ENCODE measurements at regions not wholly inside any gene's neighbourhood (a gene's known extent, or its start where the extent isn't known, plus 50 kb on each side); places are given as distances from the start of the nearest gene placed in this dataset.

DNA sequence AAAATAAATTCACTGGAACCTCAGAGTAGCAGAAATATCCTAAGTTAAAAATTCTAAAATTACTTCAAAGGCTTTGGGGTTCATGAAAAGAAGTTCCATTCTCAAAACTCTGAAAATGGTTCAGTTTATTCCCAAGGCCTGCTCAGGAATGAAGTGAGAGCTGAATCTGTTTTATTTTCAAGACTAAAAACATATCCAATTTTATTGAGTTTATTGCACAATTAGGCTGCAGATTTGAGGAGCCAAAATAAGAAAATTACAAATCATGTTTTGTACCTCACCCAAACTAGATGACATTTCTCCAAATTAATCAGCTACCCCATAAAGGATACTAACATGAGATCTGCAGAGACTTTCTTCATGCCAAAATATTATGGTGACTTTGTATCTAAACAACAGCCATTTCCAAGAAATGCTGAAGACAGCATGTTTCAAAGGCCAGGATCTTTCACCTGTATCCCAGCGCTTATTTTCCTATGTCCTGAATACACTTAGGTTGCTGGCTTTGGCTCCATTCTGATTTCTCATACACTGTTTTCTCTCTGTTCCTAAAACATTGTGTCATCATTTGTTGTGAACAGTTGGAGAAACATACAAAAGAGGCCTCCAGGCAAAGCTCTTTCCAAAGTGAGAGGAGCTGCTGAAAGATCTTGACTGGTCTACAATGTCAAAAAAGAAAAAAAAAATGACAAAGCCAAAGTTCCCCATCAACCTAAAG is 85.7 kb upstream of the F13A1 start:
- DNase-seq (ENCODE audit: low read depth in 1 of 2, low spot score in 1 of 2): no peak
- TF ChIP-seq SPI1 (IDR thresholded peaks at IDR 0.05; ENCODE audit: borderline replicate concordance, low read depth): no peak
- no peak for TF ChIP-seq POLR2AphosphoS5 (IDR thresholded peaks at IDR 0.05; ENCODE audit: low read depth)
- TF ChIP-seq, protein P1, sequence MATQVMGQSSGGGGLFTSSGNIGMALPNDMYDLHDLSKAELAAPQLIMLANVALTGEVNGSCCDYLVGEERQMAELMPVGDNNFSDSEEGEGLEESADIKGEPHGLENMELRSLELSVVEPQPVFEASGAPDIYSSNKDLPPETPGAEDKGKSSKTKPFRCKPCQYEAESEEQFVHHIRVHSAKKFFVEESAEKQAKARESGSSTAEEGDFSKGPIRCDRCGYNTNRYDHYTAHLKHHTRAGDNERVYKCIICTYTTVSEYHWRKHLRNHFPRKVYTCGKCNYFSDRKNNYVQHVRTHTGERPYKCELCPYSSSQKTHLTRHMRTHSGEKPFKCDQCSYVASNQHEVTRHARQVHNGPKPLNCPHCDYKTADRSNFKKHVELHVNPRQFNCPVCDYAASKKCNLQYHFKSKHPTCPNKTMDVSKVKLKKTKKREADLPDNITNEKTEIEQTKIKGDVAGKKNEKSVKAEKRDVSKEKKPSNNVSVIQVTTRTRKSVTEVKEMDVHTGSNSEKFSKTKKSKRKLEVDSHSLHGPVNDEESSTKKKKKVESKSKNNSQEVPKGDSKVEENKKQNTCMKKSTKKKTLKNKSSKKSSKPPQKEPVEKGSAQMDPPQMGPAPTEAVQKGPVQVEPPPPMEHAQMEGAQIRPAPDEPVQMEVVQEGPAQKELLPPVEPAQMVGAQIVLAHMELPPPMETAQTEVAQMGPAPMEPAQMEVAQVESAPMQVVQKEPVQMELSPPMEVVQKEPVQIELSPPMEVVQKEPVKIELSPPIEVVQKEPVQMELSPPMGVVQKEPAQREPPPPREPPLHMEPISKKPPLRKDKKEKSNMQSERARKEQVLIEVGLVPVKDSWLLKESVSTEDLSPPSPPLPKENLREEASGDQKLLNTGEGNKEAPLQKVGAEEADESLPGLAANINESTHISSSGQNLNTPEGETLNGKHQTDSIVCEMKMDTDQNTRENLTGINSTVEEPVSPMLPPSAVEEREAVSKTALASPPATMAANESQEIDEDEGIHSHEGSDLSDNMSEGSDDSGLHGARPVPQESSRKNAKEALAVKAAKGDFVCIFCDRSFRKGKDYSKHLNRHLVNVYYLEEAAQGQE (IDR thresholded peaks at IDR 0.05; ENCODE audit: insufficient replicate concordance, low read depth): no peak
- no peak for TF ChIP-seq GABPA (IDR thresholded peaks at IDR 0.05; ENCODE audit: low read depth)
- TF ChIP-seq, protein P2, sequence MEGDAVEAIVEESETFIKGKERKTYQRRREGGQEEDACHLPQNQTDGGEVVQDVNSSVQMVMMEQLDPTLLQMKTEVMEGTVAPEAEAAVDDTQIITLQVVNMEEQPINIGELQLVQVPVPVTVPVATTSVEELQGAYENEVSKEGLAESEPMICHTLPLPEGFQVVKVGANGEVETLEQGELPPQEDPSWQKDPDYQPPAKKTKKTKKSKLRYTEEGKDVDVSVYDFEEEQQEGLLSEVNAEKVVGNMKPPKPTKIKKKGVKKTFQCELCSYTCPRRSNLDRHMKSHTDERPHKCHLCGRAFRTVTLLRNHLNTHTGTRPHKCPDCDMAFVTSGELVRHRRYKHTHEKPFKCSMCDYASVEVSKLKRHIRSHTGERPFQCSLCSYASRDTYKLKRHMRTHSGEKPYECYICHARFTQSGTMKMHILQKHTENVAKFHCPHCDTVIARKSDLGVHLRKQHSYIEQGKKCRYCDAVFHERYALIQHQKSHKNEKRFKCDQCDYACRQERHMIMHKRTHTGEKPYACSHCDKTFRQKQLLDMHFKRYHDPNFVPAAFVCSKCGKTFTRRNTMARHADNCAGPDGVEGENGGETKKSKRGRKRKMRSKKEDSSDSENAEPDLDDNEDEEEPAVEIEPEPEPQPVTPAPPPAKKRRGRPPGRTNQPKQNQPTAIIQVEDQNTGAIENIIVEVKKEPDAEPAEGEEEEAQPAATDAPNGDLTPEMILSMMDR (IDR thresholded peaks at IDR 0.05; ENCODE audit: insufficient read depth, low read length): no peak
- Histone ChIP-seq H3K4me3 (replicated peaks; ENCODE audit: insufficient read depth, low read length) (no peak overlapping the region), H3K27ac (replicated peaks) (peak overlapping the region; percentile 73), H3K27me3 (ENCODE audit: insufficient read depth, poor library complexity, severe bottlenecking) (no peaks in the 10 kb centered on the region)

DNA sequence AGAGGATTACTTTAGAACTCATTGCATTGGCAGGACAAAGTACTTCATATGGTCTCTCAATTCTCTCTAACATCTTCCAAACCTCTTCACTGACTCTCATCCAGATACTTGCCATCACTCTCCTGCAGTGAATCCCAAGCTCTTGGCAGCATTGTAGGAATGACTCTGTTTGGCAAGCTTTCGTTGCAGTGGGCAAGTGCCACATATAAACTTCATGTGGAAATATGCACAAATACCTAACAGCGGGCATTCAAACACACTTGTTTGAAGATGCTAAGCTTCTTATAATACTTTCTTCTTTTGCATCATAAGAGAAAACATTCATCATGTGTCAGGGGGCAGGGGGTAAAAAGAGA is 86.2 kb upstream of the F13A1 start:
- H3K4me3 ChIP-seq (replicated peaks; ENCODE audit: insufficient read depth, low read length): no peak overlapping the region
- TF ChIP-seq POLR2AphosphoS5 (IDR thresholded peaks at IDR 0.05; ENCODE audit: low read depth) (no peak), GABPA (IDR thresholded peaks at IDR 0.05; ENCODE audit: low read depth) (no peak), SPI1 (IDR thresholded peaks at IDR 0.05; ENCODE audit: borderline replicate concordance, low read depth) (no peak)
- TF ChIP-seq, protein P1 (IDR thresholded peaks at IDR 0.05; ENCODE audit: insufficient replicate concordance, low read depth): no peak
- TF ChIP-seq, protein P2 (IDR thresholded peaks at IDR 0.05; ENCODE audit: insufficient read depth, low read length): no peak
- DNase-seq (ENCODE audit: low read depth in 1 of 2, low spot score in 1 of 2): no peak
- H3K27ac ChIP-seq (replicated peaks): peak overlapping the region; percentile 73
- no peaks in the 10 kb centered on the region for H3K27me3 ChIP-seq (ENCODE audit: insufficient read depth, poor library complexity, severe bottlenecking)

DNA sequence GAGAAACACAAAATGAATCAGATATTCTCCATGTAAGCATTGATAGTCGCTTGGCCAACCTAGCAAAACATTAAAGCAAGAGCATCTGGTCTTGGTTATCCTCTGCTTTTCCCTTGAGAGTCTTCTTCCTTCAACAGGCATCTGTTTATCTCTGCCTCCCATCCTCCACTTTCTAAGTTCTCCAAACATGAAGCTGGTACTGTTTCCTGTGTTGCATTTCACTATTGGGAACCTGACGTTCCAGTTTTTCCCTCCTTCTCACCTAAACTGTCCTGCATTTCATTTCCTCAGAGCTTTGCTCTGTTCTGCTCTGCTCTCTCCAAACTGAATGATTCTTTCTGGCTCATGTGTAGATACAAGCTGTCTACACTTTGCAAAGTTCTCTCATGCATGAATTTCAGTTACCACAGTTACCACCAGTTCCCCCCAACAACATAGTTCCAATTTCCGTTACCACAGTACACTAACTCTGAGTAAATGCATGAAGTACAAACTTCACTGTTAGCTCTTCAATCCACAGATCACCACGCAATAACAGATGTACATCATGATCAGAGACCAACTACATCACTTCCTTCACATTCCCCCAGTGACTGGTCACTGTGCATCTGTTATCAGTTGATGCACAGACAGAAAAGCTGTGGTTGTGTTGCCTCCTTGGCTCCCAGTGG is 86.7 kb upstream of the F13A1 start:
- TF ChIP-seq, protein P2 (IDR thresholded peaks at IDR 0.05; ENCODE audit: insufficient read depth, low read length): no peak
- TF ChIP-seq, protein P1 (IDR thresholded peaks at IDR 0.05; ENCODE audit: insufficient replicate concordance, low read depth): no peak
- TF ChIP-seq POLR2AphosphoS5 (IDR thresholded peaks at IDR 0.05; ENCODE audit: low read depth) (no peak), SPI1 (IDR thresholded peaks at IDR 0.05; ENCODE audit: borderline replicate concordance, low read depth) (no peak; the same call in 1 of the 2 replicates), GABPA (IDR thresholded peaks at IDR 0.05; ENCODE audit: low read depth) (no peak)
- Histone ChIP-seq H3K27ac (replicated peaks) (peak overlapping the region; percentile 73), H3K4me3 (replicated peaks; ENCODE audit: insufficient read depth, low read length) (no peak overlapping the region), H3K27me3 (ENCODE audit: insufficient read depth, poor library complexity, severe bottlenecking) (no peaks in the 10 kb centered on the region)
- DNase-seq (ENCODE audit: low read depth in 1 of 2, low spot score in 1 of 2): peak; percentile 48 to 51

Data from HL-60 (cell line).